ENCODE measurements at regions not wholly inside any gene's neighbourhood (a gene's known extent, or its start where the extent isn't known, plus 50 kb on each side); places are given as distances from the start of the nearest gene placed in this dataset.

- TF ChIP-seq EZH2phosphoT487 (IDR thresholded peaks at IDR 0.05; ENCODE audit: insufficient read depth, low read depth) (no peak), EZH2 (IDR thresholded peaks at IDR 0.05; ENCODE audit: insufficient read depth, poor library complexity, severe bottlenecking) (no peak)
Measured at GRCh38 chr1:67890857-67891256, 57.6 kb upstream of the GNG12 start.
